IPS-18a (cell line): ENCODE measurements at regions not wholly inside any gene's neighbourhood (a gene's known extent, or its start where the extent isn't known, plus 50 kb on each side); places are given as distances from the start of the nearest gene placed in this dataset.
"Not testable (repeated sequence)": the region's sequence is repeated elsewhere in the genome, so short reads cannot be mapped to it uniquely, and the experiment has no call there.

ENCODE experiments used
- H3K27ac ChIP-seq: one replicate; pipeline ENCODE4 v1.5.1; 2013; ENCODE audit warnings: low read length
- H3K27me3 ChIP-seq: one replicate; pipeline ENCODE4 v1.6.1; 2013; ENCODE audit warnings: mild to moderate bottlenecking, low read length; ENCODE audit not compliant: control insufficient read depth, insufficient read depth
- H3K36me3 ChIP-seq: one replicate; pipeline ENCODE4 v1.6.1; 2013; ENCODE audit warnings: low read depth, low read length; ENCODE audit not compliant: control insufficient read depth
- H3K4me1 ChIP-seq: one replicate; pipeline ENCODE4 v1.6.1; 2013; ENCODE audit warnings: low read depth, low read length; ENCODE audit not compliant: control insufficient read depth
- H3K4me3 ChIP-seq: one replicate; pipeline ENCODE4 v1.5.1; 2013; ENCODE audit warnings: low read length
- H3K9ac ChIP-seq: one replicate; pipeline ENCODE4 v1.6.1; 2013; ENCODE audit warnings: mild to moderate bottlenecking, low read length, moderate library complexity
- H3K9me3 ChIP-seq: one replicate; pipeline ENCODE4 v1.6.1; 2013; ENCODE audit warnings: low read depth, low read length; ENCODE audit not compliant: control insufficient read depth

- H3K36me3 ChIP-seq, result no peaks in the 10 kb centered on the region
- H3K9me3 ChIP-seq, result no peaks in the 10 kb centered on the region
- no peaks in the 10 kb centered on the region for H3K4me1 ChIP-seq
- H3K9ac ChIP-seq, result no peak overlapping the region
- no peaks in the 10 kb centered on the region for H3K27me3 ChIP-seq
- H3K4me3 ChIP-seq, result no peak overlapping the region
- no peak overlapping the region for H3K27ac ChIP-seq
Observed at GRCh38 chr10:64044098-64044497, 522.9 kb downstream of the REEP3 start.

- H3K9me3 ChIP-seq, H3K27me3 ChIP-seq, H3K4me3 ChIP-seq, H3K4me1 ChIP-seq, H3K27ac ChIP-seq, H3K36me3 ChIP-seq, H3K9ac ChIP-seq: not testable (repeated sequence)
Observed at GRCh38 chr10:64044957-64045632, 523.9 kb downstream of the REEP3 start.

GRCh38 chr10:64054392-64054791 lies 533.2 kb downstream of the REEP3 start:
- H3K9ac ChIP-seq, result no peak overlapping the region
- H3K36me3 ChIP-seq, result no peaks in the 10 kb centered on the region
- H3K4me1 ChIP-seq, result no peaks in the 10 kb centered on the region
- H3K4me3 ChIP-seq, result no peak overlapping the region
- H3K27ac ChIP-seq, result no peak overlapping the region
- no peaks in the 10 kb centered on the region for H3K9me3 ChIP-seq
- no peaks in the 10 kb centered on the region for H3K27me3 ChIP-seq

- no peak overlapping the region for H3K4me3 ChIP-seq
- no peaks in the 10 kb centered on the region for H3K27me3 ChIP-seq
- H3K9me3 ChIP-seq, result no peaks in the 10 kb centered on the region
- H3K27ac ChIP-seq, result no peak overlapping the region
- H3K9ac ChIP-seq, result no peak overlapping the region
- H3K4me1 ChIP-seq, result no peaks in the 10 kb centered on the region
- no peaks in the 10 kb centered on the region for H3K36me3 ChIP-seq
Observed at GRCh38 chr10:64059884-64060283, 538.7 kb downstream of the REEP3 start.

GRCh38 chr10:64060389-64060788 lies 539.2 kb downstream of the REEP3 start:
- H3K9me3 ChIP-seq, result no peaks in the 10 kb centered on the region
- no peak overlapping the region for H3K9ac ChIP-seq
- H3K27me3 ChIP-seq, result no peaks in the 10 kb centered on the region
- no peaks in the 10 kb centered on the region for H3K4me1 ChIP-seq
- no peak overlapping the region for H3K4me3 ChIP-seq
- H3K27ac ChIP-seq, result no peak overlapping the region
- H3K36me3 ChIP-seq, result no peaks in the 10 kb centered on the region

- H3K9ac ChIP-seq, result no peak overlapping the region
- H3K4me1 ChIP-seq, result no peaks in the 10 kb centered on the region
- no peaks in the 10 kb centered on the region for H3K9me3 ChIP-seq
- H3K27ac ChIP-seq, result no peak overlapping the region
- H3K27me3 ChIP-seq, result no peaks in the 10 kb centered on the region
- no peak overlapping the region for H3K4me3 ChIP-seq
- no peaks in the 10 kb centered on the region for H3K36me3 ChIP-seq
Observed at GRCh38 chr10:64062793-64063192, 541.6 kb downstream of the REEP3 start.

- Histone ChIP-seq H3K27ac (no peak overlapping the region), H3K4me1 (peaks cover 7% of the 10 kb centered on the region), H3K9ac (no peak overlapping the region), H3K36me3 (no peaks in the 10 kb centered on the region), H3K9me3 (no peaks in the 10 kb centered on the region), H3K4me3 (no peak overlapping the region), H3K27me3 (no peaks in the 10 kb centered on the region)
Observed at GRCh38 chr10:64067009-64067606, 545.9 kb downstream of the REEP3 start.

GRCh38 chr10:64067859-64068258 lies 546.7 kb downstream of the REEP3 start:
- H3K27me3 ChIP-seq, result no peaks in the 10 kb centered on the region
- no peak overlapping the region for H3K4me3 ChIP-seq
- peaks cover 7% of the 10 kb centered on the region for H3K4me1 ChIP-seq
- H3K9ac ChIP-seq, result no peak overlapping the region
- H3K9me3 ChIP-seq, result no peaks in the 10 kb centered on the region
- H3K36me3 ChIP-seq, result no peaks in the 10 kb centered on the region
- H3K27ac ChIP-seq, result no peak overlapping the region

GRCh38 chr10:64070241-64070640 lies 549.0 kb downstream of the REEP3 start:
- no peak overlapping the region for H3K9ac ChIP-seq
- H3K9me3 ChIP-seq, result no peaks in the 10 kb centered on the region
- H3K36me3 ChIP-seq, result no peaks in the 10 kb centered on the region
- H3K4me1 ChIP-seq, result peaks cover 7% of the 10 kb centered on the region
- no peaks in the 10 kb centered on the region for H3K27me3 ChIP-seq
- no peak overlapping the region for H3K4me3 ChIP-seq
- no peak overlapping the region for H3K27ac ChIP-seq

- no peak overlapping the region for H3K9ac ChIP-seq
- no peaks in the 10 kb centered on the region for H3K9me3 ChIP-seq
- H3K36me3 ChIP-seq, result no peaks in the 10 kb centered on the region
- no peaks in the 10 kb centered on the region for H3K27me3 ChIP-seq
- peaks cover 7% of the 10 kb centered on the region for H3K4me1 ChIP-seq
- no peak overlapping the region for H3K4me3 ChIP-seq
- no peak overlapping the region for H3K27ac ChIP-seq
Observed at GRCh38 chr10:64071218-64071617, 550.0 kb downstream of the REEP3 start.

- Histone ChIP-seq H3K27me3 (no peaks in the 10 kb centered on the region), H3K36me3 (no peaks in the 10 kb centered on the region), H3K4me3 (no peak overlapping the region), H3K9ac (no peak overlapping the region), H3K4me1 (no peaks in the 10 kb centered on the region), H3K9me3 (no peaks in the 10 kb centered on the region), H3K27ac (no peak overlapping the region)
Observed at GRCh38 chr10:64075604-64076003, 554.4 kb downstream of the REEP3 start.

- no peak overlapping the region for H3K4me3 ChIP-seq
Observed at GRCh38 chr10:64076322-64076940, 555.2 kb downstream of the REEP3 start.

More at GRCh38 chr10:64076322-64076940, 555.2 kb downstream of the REEP3 start:
- Histone ChIP-seq H3K4me1 (no peaks in the 10 kb centered on the region), H3K9ac (no peak overlapping the region), H3K27me3 (no peaks in the 10 kb centered on the region), H3K27ac (no peak overlapping the region), H3K9me3 (no peaks in the 10 kb centered on the region), H3K36me3 (no peaks in the 10 kb centered on the region)
